ENCODE measurements at regions not wholly inside any gene's neighbourhood (a gene's known extent, or its start where the extent isn't known, plus 50 kb on each side); places are given as distances from the start of the nearest gene placed in this dataset.

DNA sequence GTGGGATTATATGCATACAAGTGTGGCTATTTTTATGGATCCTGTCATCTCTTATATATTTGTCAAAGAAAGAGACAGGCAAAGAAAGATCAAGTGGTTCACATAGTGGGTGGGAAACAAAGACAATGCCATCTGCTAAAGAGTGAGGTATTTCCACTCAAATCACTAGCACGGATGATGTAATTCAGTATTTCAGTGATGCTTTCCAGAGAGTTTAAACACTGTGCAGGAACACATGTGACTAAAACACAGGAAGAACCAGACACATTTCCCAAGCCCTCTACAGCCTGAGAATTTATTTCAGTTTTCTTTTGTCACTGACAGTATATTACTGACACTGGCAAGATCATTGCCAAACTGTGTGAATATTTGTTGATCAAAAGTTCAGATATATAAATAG is 885.7 kb upstream of the CELF2 start:
- no peak for DNase-seq

DNA sequence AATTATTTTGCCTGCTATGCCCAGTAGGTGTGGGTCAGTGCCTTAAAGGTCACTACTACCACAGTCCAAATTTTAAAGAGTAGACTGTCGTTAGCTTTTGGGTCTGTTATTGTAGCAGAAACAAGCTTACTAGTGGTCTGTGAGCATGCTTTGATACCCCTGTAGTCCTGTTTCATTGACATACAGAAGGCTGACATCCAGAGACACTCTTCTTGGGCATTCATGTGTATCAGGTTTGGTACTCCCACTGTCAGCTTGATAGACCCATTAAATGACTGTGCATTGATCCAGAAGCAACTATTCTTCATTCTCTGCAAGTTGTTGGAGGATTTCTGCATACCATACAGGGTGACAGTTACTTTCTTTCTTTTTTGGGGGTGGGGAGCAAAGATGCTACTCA is 884.4 kb upstream of the CELF2 start:
- no peak for DNase-seq

DNA sequence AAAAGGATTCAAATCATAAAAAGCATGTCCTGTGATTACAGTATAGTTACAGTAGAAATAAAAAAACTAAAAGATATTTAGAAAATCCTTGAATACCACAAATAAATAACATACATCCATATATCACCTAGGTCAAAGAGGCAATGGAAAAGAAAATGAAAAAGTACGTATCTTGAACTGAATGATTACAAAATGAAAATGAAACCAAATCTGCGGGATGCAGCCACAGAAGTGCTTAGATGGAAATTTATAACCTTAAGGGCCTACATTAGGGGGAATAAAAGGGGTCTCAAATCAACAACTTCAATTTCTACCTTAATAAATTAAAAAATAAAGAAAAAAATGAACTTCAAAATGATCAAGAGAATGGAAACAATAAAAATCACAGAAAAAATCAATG is 879.0 kb upstream of the CELF2 start:
- no peak for DNase-seq

DNA sequence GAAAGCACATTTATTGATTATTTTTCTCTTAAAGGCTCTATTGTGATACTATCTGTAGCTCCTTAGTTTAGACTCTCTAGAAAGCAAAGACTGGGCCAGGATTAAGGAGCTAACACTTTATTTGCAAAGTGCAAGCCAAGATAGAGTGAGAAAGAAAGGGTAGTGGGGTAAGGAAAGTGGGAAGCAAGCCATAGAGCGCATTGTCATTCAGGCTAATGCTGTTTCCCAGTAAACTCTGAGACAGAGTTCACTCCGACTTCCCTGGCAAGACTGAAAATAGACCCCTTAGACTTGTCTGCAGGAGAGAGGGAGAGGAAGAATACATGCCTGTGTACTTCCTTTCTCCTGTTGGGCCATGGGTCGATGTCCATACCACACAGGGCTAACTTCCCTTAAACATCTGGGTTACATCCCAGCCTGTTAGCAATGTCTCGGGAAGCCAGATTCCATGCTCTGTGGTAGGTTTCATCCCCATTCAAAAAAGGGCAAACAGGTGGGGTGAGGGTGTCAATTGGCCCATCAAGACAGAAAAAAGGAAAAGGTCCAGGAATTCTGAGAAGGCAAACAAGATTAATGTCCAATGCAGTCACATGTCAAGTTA is 875.8 kb upstream of the CELF2 start:
- DNase-seq: no peak

DNA sequence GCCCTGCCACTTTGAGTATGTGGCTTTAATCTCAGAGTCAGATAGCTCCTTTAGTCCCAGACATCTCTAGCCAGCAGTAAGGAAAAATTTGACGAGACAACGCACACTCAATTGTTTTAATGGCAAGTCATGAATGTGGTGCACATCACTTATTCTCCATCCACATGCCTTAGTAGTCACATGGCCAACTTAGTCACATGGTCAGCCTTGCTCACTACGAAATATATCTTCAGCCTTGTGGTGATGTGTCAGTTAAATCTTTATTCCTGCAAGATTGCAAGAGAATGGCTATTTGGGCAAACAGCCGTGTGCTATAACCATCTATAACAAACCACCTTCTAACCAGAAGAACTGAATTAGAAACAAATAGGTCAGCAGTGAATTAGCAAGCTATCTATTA is 871.1 kb upstream of the CELF2 start:
- DNase-seq: no peak

DNA sequence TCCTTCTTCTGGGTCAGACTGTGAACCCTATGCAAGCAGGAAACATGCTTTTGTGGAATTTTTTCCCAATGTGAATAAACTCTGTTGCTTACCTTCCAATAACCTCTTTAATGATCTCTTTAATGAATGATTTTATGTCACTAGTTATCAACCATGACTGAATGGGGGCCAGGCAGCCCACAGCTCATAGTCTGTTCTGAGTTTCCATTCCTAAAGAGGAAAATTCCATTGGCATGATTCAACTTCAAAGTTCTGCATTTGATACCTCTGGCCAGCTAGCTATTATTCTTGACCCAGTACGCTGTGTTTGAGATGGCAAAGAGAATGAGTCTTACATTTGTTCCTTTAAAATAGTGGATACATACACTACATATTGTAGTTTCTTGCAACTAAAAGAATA is 867.8 kb upstream of the CELF2 start:
- DNase-seq: no peak

DNA sequence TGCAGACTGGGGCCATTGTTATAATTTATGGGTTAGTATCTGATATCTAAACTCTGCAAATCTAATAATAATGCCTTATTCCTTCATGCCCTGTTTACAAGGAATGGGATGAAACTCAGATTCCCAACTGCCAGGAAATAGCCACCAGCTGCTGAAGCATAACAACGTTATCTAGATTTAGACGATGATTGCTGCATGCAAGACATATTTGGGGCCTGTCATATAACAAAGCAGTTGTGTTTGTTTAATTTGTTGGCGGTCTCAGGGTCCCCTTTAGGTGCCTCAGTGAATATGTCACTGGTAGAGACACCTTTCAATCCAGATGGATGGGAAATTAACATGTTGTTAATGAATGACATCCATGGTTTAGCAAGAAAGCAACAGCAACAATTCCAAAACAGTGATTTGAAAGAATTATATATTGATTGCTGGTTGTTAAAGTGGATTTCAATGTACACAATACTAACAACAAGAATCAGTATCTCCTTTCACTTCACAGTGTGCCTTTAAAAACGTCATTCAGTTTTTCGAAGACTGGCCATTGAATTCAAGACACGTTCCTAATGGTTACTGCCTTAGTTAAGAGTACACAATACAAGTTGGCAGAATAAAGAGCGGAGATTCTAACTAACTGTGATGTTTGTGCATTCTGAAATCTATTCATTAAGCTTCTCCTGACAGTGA is 860.6 kb upstream of the CELF2 start:
- no peak for DNase-seq

DNA sequence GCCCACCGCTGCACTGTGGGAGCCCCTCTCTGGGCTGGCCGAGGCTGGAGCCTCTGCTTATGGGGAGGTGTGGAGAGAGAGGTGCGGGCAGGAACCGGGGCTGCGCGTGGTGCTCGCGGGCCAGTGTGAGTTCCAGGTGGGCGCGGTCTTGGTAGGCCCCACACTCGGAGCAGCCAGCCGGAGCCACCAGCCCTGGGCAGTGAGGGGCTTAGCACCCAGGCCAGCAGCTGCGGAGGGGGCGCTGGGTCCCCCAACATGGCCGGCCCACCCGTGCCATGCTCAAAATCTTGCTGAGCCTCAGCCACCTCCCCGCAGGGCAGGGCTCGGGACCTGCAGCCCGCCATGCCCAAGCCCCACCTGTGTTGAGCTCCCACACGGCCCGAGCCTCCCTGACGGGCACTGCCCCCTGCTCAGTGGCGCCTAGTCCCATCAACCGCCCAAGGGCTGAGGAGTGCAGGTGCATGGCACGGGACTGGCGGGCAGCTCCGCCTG is 856.8 kb upstream of the CELF2 start:
- no peak for DNase-seq

DNA sequence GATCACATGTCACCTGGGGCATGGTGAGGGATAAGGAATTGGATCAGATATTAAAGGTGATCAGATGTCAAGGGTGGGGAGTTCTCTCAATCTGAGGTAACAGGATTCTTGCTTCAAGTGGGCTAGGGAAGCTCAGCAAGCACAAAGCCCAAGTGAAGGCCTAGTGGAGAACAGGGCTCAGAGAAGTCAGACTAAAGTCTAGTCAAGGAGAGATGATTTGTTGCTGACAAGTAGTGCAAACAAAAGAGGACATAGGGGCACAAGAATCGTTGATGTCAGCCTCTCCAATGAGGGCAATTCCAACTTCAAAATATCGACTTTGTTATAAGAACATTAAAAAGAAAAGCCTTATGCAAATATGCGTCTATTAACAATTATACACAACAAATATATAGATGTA is 852.8 kb upstream of the CELF2 start:
- no peak for DNase-seq

DNA sequence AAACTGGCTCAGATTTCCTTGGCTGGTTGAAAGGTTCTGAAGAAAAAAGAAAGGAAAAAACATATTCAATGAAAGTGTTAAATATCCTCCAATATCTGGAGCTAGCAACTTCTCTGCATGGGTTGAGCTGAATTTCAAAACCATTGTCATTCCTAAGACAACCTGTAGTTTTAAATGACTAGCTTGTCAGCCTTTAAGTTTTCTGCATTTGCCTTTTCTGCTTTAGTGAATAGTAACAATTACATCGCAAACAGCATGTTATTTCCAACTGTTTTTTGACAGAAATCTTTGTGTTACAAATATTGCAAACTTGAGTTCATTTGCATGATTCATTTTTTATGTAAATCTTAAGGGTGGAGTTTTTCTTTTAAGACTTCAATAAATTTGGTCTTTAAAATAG is 852.3 kb upstream of the CELF2 start:
- DNase-seq: no peak

DNA sequence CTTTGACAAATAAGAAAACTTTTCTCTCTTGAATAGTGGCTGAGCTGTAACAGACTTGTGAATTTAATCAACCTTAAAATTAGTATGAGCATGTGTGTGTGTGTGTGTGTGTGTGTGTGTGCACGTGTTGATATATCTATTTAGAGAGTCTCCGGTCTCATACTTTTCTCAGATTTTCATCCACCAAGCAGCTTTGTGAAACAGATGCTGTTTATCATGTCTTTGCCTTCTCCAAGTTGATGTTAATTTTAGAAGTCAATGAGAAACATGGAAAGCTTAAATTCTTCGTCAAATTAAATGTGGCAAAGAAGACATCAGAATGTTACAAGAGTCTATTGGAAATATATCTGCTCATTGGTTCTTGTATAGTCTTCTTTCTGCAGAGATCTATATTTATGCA is 839.2 kb upstream of the CELF2 start:
- no peak for DNase-seq

DNA sequence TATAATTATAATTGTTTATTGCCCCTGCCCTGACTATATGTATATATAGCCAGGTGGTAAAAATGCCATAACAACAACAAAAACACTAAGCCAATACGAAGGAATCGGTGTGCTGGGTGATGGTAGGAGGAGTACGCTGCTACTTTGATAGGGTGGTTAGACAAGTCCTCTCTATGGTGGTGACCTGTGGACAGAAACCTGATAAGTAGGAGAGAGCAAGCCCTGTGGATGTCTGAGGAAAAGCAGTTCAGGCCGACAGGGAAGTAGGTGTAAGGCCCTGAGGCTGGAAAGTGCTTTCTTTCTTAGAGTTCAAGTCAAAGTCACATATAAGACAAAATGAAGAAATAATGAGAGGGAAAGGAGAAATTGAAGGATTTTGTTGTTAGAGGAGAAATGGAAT is 823.8 kb upstream of the CELF2 start:
- DNase-seq: no peak

DNA sequence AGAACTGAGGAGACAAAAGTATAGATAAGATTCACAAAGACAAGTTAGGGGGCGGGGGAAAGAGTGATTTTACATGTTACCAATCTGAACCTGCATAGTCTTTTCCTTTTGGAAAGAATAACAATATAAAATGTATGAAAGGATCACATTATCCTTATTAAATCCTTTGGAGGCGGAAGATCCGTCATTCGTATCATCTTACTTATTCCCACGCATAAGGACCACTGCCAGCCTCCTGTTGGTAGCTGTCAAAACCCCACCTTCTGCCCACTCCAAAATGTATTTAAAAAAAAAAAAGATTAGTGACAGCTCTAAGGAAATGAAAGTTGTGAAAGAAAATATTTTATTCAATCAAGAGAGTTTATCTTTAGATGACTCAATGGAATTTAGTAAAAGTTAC is 821.0 kb upstream of the CELF2 start:
- no peak for DNase-seq

DNA sequence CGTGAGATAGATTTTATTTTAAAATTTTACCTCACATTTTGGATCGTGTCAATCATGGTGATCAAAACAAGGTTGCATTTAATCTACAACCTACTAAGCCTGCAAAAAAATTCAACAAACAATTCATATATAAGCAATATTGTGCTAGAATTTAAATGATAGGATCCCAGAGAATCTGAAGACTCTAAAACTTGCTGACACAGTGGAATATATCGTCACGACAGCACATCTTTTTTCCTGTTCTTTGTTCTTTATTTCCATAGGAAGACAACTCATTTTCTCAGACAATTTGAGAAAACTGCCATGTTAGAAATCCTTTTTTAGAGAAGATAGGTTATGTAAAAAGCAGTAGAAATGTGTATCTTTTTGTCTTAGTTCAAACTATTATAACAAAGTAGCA is 820.2 kb upstream of the CELF2 start:
- no peak for DNase-seq

DNA sequence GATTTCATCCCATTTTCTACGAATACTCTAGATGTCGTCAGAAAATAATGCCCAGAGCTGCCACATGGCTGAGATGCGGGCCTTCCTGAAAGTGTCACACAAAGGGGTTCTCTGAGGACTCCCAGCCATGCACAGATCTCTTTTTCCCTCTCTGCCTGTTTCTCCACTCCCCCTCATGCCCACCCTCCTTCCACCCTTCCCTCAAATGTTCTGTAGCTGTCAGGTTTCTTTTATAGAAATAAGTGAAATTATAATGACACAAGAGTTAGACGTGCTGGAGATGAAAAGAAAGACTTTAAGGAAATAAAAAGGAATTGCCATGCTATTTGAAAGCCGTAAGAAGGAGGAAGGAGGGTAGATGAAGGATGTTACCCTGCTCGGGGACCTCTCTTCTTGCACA is 819.3 kb upstream of the CELF2 start:
- DNase-seq: no peak

DNA sequence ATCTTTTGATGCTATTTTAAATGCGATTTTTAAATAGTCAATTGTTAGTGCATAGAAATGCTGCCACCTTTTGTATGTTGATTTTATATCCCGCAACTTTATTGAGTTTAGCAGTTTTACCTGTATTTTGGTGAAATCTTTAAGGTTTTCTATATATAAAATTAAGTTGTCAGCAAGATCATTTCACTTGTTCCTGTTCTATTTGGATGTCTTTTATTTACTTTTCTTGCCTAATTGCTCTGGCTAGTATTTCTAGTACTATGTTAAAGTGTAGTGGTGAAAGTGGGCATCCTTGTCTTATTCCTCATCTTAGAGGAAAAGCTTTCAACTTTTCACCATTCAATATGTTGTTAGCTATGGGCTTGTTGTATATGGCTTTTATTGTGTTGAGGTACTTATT is 813.3 kb upstream of the CELF2 start:
- DNase-seq: no peak

DNA sequence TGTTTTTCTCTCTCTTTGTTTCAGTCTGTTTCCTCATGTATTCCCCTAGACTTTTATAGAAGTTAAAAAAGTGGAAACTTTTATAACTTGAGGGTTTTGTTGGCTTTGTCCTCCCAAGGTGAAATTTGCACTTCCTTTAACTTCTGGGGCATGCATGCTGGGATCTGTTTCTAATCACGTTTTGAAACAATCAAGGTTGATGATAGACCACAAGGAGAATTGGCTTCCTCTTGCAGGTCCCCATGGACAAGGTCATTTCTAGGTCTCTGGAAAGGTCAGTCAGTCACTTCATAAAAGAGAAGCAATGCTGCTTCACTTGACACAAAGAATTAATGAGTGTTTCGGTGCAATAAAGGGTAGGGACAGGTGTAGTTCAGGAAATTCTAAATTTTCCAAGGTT is 811.8 kb upstream of the CELF2 start:
- DNase-seq: no peak

DNA sequence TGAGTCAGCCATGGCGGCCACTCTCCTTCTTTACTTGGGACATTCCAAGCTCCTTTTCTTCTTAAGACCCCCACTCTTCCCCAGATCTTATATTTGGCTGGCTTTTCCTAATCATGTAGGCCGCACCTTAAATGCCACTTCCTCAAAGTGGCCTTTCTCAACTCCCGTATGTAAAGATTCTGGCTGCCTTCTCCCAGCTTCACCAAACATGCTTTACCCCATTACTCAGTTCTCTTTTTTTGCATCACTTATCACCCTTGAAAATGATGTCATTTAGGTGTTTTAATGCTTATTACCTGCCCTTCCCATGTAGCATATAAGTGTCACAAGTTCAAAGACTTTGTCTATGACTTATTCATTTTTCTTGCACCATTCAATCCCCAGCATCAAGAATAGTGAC is 810.1 kb upstream of the CELF2 start:
- DNase-seq: no peak

DNA sequence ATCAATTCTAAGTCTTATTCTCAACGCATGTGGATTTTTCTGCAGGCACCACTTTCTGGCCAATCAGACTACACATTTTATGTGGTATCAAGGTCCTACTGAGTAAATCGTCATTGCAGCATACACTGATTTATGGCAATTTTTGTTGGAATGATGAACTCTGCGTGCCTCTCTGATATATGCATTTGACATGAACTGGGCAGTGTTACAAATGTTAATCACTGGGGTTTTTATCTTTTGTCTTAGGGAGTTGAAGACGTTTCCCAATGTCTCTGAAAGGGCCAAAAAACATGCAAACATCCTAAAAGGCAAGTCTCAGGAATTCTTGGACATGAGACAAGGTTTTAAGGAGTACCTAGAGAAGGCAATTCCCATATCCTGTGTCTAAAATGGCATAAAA is 809.5 kb upstream of the CELF2 start:
- DNase-seq: no peak

DNA sequence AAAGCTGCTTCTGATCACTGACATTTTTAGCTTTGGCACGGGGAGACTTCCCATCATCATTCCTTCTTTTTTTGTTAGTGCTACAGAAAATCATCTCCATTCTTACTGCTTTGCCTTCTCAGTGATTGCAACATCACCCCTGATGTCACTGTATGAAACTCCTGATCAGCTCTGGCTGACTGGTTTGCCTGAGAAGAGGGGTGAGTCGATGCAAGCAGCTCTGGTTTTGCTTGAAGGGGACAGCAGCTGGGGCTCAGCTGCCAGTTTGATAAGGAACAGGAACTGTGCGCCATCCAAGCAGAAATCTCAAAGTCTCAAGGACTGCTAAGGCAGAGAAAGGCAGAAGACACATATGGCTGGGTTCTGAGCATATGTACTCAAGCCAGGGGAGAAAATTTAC is 808.5 kb upstream of the CELF2 start:
- DNase-seq: peak; percentile 36

DNA sequence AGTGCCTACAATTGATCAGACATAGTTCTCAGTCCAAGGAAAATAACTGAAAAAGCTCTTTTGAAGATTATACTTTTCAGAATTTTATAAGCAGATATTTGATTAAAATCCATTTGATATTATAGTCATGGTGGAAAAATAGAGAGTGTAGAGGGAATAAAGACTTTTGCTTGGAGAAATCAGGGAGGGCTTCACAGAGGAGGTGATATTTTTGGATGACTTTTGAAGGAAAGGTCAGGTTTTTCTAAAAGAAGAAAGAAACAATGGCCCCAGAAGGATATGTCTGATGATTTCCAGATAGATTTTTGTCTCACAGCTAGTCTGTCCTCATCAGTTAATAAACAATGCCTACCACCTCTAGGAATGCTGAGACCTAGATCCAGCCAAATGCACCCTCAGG is 806.3 kb upstream of the CELF2 start:
- no peak for DNase-seq

DNA sequence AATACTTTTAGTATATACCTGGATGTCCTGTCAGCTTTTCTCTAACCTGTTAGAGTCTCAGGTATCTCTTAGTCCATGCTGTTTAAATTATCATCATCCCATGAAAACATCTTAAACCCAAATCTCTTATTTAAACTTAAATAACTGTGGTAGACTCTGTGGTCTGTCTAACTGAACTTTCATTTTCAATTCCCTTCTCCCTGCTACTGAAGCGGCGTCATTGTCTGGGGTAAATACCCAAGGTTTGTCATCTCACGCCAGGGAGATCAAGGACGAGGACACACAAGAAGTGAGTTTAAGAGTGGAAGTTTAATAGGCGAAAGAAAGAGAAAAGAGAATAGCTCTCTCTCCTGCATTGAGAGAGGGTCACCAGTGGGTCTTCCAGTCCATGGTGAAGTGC is 804.4 kb upstream of the CELF2 start:
- DNase-seq: no peak

DNA sequence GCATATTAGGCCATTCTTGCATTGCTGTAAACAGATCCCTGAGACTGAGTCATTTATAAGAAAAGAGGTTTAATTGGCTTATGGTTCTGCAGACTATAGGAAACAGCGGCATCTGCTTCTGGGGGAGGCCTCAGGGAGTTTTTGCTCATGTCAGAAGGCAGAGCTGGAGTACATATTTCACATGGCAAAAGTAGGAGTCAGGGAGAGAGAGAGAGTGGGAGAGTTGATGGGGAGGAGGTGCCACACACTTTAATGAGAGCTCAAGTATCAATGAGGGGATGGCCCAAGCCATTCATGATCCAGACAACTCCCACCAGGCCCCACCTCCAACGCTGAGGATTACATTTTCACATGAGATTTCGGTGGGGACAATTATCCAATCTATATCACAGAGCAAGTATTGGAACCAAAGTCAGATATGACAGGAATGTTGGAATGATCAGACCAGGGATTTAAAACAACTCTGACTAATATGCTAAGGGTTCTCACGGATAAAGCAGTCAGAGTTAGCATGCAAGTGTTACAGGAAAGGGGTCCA is 795.3 kb upstream of the CELF2 start:
- DNase-seq: no peak

DNA sequence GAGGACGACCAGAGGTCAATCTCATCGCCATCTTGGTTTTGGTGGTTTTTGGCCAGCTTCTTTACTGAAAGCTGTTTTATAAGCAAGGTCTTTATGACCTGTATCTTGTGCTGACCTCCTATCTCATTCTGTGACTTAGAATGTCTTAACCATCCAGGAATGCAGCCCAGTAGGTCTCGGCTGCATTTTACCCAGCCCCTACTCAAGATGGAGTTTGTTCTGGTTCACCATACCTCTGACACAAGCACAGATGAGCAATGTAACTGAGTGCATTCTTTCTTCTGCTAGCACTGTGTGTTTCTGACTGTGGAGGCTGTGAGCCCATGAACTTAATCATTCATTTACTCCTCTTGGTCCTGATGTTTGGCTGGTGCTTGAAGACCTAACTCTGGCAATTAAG is 794.5 kb upstream of the CELF2 start:
- no peak for DNase-seq

DNA sequence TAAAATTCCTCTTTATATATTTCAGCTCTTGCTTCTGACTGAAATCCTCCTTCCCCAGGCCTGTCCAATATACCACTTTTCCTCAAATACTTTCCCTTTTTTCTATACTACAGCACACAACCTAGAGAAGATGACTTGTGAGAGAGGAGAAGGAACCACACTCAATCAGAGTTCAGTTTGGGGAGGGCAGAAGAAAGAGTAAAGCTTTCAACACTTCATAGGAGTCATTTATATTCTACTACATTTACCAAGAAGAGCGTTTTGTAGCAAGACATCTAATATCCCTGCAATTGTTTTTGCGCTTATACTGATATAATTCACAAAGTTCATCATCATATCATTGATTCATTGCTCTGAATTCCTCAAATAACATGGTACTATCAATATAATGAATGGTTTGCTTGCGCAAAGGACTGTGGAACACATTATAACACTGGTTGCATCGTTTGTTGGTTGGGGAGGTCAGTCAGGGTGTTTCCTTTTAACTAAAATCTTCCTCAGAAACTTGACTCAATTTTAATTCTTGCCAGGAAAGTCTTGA is 792.5 kb upstream of the CELF2 start:
- no peak for DNase-seq
